ENCODE measurements at regions not wholly inside any gene's neighbourhood (a gene's known extent, or its start where the extent isn't known, plus 50 kb on each side); places are given as distances from the start of the nearest gene placed in this dataset.

GRCh38 chr5:105460721-105461120 is 1898.1 kb upstream of the NUDT12 start:
- DNase-seq = no peak
- intact Hi-C loops (cut with DNase I) = no loop called here

- intact Hi-C loops (cut with DNase I) = no loop called here
Measured at GRCh38 chr5:105453216-105453807, 1890.7 kb upstream of the NUDT12 start.

DNA sequence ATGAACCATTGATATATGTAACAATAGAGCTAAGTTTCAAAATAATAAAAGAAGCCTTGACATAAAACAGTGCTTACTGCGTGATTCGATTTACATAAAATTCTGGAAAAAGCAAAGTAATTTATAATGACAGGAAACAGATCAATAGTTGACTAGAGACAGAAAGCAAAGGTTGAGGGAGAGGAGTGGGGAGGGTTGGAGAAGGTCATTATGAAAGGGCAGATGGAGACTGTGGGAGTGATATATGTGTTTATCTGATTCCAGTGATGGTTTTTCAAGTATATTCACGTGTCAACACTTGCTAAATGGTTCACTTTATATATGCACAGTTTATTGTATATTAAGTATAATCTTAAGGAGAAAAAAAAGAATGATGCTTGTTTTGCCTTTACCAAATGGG is 1885.7 kb upstream of the NUDT12 start:
- intact Hi-C loops (cut with DNase I) = no loop called here
- no peak for DNase-seq

More at GRCh38 chr5:105453216-105453807, 1890.7 kb upstream of the NUDT12 start:
- peak in 1 of 10 donors; percentile 11 for DNase-seq

DNA sequence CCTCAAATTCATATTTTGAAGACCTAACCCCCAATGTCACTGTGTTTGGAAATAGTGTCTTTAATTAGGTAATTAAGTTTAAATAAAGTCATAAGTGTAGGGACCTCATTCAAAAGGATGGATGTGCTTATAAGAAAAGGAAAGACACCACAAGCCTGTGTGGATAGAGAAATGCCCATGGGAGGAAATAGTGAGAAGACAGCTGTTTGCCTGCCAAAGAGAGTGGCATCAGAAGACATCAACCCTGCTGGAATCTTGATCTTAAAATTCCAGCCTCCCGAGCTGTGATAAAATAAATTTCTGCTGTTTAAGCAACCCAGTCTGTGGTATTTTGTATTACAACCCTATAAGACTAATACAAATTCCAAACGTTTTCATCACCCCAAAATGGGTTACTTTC is 1867.9 kb upstream of the NUDT12 start:
- no peak for DNase-seq
- intact Hi-C loops (cut with DNase I) = no loop called here

DNA sequence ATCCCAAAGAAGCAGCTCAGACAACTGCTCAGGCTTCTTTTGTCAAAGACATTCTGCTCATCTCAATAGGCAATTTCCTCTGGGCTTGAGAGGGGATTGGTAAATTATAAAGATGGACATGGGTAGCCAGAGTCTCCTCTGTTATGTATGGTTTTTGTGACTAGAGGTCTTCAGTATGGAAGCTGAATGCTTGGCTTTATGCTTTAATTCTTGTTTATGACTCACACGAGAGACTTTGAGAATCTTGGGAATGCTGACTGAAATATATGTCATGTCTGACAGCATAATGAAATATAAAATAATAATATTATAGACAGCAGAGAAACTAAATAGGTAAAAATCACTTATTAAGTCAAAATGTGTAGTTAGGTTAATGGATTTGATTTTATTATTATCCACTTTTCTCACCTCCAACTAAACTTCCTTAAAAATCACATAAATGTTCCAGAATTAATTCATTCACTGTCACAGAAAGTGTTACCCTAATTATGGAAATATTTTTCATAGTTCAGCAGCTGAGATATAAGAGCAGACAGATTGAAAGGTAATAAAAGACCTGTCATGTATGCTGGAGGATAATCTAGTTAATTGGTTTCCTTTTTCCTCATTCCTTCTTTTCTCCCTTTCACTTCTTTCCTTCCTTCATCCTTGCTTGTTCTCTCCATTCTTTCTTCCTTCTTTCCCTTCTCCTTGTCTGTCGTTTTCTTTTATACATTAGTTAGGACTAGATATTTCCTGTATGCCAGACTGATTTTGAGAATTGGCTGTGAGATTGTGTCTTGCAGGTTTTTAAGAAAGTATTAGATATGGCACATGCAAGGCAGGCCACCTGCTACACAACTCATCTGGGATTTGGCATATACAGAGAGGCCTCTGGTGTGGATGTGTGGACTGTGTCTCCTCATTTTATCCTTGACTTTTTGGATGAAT is 1866.1 kb upstream of the NUDT12 start:
- intact Hi-C loops (cut with DNase I) = no loop called here
- no peak for DNase-seq

DNA sequence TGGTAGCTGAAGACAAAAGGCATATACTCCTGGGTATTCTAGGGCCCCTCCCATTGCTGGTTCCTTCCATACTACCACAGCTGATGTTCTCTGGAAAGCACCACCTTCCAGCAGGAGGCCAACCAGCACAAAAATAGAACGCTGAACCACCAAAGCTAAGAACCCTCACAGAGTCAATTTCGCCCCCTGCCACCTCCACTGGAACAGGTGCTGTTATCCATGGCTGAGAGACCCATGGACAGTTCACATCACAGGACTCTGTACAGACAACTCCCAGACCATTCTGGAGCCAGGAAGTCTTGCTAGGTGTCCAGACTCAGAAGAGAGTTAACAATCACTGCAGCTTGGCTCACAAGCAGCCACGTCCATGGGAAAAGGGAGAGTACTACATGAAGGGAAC is 1851.5 kb upstream of the NUDT12 start:
- peak in 1 of 10 donors; percentile 22 for DNase-seq
- intact Hi-C loops (cut with DNase I) = no loop called here

DNA sequence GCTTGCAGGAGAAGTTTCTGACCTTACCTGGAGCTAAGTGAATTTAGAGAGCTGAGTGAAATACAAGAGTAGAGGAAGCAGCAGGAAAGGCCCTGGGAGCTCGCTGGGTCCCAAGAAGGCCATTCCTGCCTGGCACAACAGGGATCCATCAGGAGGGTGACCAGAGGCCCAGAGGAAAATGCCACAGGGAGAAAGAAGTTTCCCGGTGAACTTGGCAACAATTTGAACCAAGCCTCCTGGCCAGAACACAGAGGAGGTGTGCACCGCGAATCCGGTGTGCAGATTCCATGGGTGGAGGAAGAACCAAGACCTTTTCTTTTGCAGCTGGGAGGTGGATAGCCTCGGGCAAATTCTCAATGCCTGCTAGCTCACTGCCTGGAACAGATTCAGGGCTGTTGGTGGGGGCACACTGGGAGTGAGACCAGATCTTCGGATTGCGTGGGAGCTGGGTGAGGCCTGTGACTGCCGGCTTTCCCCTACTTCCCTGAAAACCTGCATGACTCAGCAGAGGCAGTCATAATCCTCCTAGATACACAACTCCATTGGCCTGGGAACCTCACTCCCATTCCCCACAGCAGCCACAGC is 1850.9 kb upstream of the NUDT12 start:
- intact Hi-C loops (cut with DNase I) = no loop called here
- peak in 3 of 10 donors; percentile 49 to 67 (median 51) for DNase-seq

DNA sequence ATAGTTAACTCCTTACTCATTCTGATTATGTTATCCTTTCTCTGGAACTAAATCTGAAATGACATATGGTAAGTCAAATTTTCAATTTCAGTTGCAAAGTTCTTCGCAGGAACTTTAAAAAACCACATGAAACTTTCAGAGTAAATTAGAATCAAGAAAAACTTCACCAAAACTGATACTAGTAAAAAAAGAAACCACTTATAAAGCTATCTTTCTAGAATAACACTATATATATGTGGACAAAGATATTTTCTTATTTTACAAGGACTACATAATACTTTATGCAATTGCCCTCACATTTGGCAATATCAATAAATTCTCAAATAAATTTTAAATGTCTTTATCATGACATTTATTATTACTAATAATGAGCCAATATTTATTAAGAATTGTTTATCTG is 1847.1 kb upstream of the NUDT12 start:
- intact Hi-C loops (cut with DNase I) = no loop called here
- no peak for DNase-seq

- intact Hi-C loops (cut with DNase I) = no loop called here
Measured at GRCh38 chr5:105407200-105407599, 1844.6 kb upstream of the NUDT12 start.

GRCh38 chr5:105397749-105398148 is 1835.2 kb upstream of the NUDT12 start:
- intact Hi-C loops (cut with DNase I) = no loop called here
- no peak for DNase-seq

More at GRCh38 chr5:105407200-105407599, 1844.6 kb upstream of the NUDT12 start:
- DNase-seq = no peak

DNA sequence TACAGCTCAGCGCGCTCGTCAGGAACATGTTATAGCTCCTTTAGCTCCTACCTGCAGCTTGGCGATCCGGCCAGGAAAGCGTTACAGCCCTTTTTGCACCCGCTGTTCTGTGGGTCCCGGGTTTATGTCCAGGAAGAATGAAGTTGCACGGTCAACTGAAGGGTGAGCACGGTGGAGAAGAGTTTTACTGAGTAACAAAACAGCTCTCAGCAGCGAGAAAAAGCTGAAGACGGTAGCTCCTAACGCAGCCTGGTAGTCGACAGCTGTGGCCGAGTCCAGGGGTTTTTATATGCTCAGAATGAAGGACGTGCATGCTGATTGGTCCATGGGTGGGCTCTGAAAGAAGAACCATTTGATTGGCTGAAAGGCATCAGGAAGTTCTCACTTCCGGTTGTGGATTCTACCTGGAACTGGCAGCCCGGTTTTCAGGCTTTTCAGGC is 1830.1 kb upstream of the NUDT12 start:
- DNase-seq = peak in 1 of 10 donors; percentile 39

DNA sequence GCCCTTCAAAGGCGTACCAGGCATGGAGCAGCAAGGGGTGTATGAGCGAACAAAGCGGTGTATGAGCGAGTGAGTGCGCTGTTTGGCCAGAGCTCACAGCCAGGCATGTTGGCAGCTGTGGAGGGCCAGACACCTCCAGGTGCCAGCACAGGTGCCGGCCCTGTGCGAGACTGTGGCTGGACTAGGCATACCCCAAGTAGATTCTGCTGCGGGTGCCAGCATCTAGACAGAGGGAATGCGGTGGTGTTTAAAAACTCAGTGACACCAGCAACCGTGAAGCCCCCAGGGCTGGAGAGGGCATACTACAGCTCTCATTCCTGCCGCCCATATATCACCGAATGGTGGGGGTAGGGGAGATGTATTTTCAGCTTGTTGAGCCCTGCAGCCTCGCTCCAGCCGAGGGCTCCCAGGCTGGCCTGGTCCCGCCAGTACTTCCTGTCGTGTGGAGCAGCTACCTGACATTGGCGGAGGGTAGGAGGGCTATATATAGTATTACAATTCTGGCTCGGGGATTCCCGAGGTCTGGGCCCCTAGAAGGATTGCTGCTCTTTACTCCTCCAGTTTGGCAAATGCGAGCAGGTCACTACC is 1829.6 kb upstream of the NUDT12 start:
- DNase-seq = peak in 2 of 10 donors; percentile 35 to 46
- intact Hi-C loops (cut with DNase I) = no loop called here

More for the DNA sequence above, 1830.1 kb upstream of the NUDT12 start:
- intact Hi-C loops (cut with DNase I) = no loop called here

- no peak for DNase-seq
- intact Hi-C loops (cut with DNase I) = no loop called here
Measured at GRCh38 chr5:105380126-105380525, 1817.5 kb upstream of the NUDT12 start.

GRCh38 chr5:105371169-105371568 is 1808.6 kb upstream of the NUDT12 start:
- no peak for DNase-seq
- intact Hi-C loops (cut with DNase I) = no loop called here

DNA sequence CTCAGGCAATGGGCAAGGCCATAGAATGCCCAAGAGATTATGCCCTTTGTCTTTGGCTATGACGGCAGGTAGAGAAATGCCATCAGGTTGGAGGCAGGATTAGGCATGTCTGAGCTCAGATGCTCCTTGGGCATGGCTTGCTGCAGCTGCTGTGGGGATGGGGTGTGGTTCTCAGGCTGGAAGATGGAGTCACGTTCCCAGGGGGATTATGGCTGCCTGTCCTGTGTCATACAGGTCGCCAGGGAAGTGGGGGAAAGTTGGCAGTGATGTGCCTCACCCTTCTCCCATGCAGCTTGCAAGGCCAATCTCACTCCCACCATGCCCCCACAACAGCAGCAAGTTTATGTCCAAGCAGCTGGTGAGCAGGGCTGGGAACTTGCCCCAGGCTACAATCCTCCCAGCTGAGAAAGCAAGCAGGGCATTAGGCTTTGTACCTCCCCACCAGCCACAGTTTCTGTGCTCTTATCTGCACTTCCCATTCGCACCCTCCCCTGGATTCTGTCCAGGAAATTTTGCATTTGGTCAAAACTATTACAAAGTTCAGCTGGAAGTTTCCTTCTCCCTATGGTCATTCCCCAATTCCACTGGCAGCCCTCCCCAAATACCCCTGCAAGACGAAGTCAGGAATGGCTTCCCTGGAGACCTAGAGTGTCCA is 1788.0 kb upstream of the NUDT12 start:
- intact Hi-C loops (cut with DNase I) = no loop called here
- DNase-seq = no peak

DNA sequence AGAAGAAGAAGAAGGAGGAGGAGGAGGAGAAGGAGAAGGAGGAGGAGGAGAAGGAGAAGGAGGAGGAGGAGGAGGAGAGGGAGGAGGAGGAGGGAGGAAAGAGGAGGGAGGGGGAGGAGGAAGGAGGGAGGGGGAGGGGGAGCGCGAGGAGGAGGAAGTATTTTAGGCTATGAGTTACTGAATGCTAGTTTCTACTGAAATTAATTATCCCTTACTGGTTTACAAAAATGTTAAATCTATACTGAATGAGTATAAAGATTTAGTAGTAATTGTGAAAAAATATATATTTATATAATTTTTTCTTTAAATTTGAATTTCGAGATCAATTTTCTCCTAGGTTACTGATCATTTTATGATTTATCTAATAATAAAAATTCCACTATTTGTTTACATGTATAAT is 1769.0 kb upstream of the NUDT12 start:
- intact Hi-C loops (cut with DNase I) = no loop called here
- DNase-seq = no peak

- intact Hi-C loops (cut with DNase I) = no loop called here
- no peak for DNase-seq
Measured at GRCh38 chr5:105330185-105330584, 1767.6 kb upstream of the NUDT12 start.

- DNase-seq = no peak
- intact Hi-C loops (cut with DNase I) = no loop called here
Measured at GRCh38 chr5:105304859-105305258, 1742.3 kb upstream of the NUDT12 start.

GRCh38 chr5:105288946-105289345 is 1726.4 kb upstream of the NUDT12 start:
- intact Hi-C loops (cut with DNase I) = no loop called here
- no peak for DNase-seq

- intact Hi-C loops (cut with DNase I) = no loop called here
- no peak for DNase-seq
Measured at GRCh38 chr5:105283134-105283533, 1720.5 kb upstream of the NUDT12 start.
